Neural cell (in vitro differentiated cells): ENCODE measurements at regions not wholly inside any gene's neighbourhood (a gene's known extent, or its start where the extent isn't known, plus 50 kb on each side); places are given as distances from the start of the nearest gene placed in this dataset.

Experiments used
- CTCF ChIP-seq: fragments of 450-650 bp; IDR thresholded peaks from 2 replicates; pipeline ENCODE4 v1.5.1; 2014; ENCODE audit warnings: antibody characterized with exemption, mild to moderate bottlenecking, moderate library complexity; ENCODE audit not compliant: poor library complexity, severe bottlenecking
- EZH2 ChIP-seq: fragments of 200-600, 300-800 bp; shearing (Covaris generic), sonication (generic); IDR thresholded peaks from 2 replicates; pipeline ENCODE4 v1.6.1; 2014; ENCODE audit warnings: antibody characterized with exemption, low read length, borderline replicate concordance, mild to moderate bottlenecking; ENCODE audit not compliant: insufficient read depth, poor library complexity, severe bottlenecking
- POLR2AphosphoS5 ChIP-seq: IDR thresholded peaks from 2 replicates; pipeline ENCODE4 v1.6.1; 2012
- REST ChIP-seq: IDR thresholded peaks from 2 replicates; pipeline ENCODE4 v1.6.1; 2012; ENCODE audit warnings: borderline replicate concordance

- TF ChIP-seq POLR2AphosphoS5 (no peak), CTCF (no peak), REST (no peak), EZH2 (no peak)
Measured at GRCh38 chr11:80620867-80621266, 1180.0 kb upstream of the TENM4 start.
